ENCODE measurements at regions not wholly inside any gene's neighbourhood (a gene's known extent, or its start where the extent isn't known, plus 50 kb on each side); places are given as distances from the start of the nearest gene placed in this dataset.
"Not testable (repeated sequence)": the region's sequence is repeated elsewhere in the genome, so short reads cannot be mapped to it uniquely, and the experiment has no call there.

DNA sequence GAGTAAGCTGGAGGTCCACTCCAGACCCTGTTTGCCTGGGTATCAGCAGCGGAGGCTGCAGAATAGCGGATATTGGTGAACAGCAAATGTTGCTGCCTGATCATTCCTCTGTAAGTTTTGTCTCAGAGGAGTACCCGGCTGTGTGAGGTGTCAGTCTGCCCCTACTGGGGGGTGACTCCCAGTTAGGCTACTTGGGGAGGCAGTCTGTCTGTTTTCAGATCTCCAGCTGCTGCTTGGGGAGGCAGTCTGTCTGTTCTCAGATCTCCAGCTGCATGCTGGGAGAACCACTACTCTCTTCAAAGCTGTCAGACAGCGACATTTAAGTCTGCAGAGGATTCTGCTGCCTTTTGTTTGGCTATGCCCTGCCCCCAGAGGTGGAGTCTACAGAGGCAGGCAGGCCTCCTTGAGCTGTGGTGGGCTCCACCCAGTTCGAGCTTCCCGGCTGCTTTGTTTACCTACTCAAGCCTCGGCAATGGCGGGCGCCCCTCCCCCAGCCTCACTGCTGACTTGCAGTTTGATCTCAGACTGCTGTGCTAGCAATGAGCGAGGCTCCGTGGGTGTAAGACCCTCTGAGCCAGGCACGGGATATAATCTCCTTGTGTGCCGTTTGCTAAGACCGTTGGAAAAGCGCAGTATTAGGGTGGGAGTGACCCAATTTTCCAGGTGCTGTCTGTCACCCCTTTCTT, 266.6 kb upstream of the CELF4 start:
- not testable (repeated sequence) for DNase-seq (ENCODE audit: low spot score)

DNA sequence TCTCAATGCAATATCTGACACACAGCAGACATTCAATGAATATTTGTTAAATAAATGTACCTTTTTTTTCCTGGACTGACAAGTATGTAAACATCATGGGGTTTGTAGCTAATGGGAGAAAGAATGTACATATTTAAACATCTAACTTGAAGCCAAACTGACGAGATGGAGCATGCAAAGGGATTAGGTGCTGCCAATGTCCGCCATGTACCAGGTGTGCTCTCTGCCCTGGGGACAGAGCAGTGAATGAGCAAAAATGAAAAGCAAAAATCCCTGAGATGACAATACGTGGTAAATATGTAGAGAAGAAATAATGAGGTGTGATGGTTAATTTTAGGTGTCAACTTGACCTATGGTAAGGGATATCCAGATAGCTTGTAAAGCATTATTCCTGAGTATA, 247.4 kb upstream of the CELF4 start:
- no peak for DNase-seq (ENCODE audit: low spot score)

DNA sequence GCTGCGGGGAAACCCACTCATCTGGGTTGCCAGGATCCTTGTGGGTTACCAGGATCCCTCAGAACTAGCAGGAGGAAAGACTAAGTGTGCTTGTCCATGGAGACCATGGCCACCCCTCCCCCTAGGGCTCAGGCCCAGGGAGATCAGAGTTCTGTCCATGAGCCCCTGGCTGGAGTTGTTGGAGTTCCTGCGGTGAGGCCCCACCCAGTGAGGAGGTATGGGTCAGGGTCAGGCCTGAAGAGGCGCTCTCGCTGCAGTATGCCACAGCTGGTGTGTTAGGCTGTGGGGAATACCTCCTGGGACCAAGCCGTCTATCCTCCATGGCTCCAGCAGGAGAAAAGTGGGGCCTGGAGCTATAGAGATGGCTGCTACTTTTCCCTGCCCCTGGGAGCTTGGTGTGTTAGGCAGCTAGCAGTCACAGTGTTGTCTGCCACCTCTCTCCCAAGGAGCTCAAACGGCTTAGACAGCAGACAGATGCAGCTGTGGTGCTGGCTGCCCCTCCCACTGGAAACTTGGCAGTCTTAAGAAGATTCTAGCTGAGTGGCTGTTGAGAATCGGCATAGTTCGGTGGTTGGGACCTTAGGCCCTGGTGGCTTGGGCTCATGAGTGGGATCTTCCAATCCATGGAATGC, 240.3 kb upstream of the CELF4 start:
- no peak for DNase-seq (ENCODE audit: low spot score)

DNA sequence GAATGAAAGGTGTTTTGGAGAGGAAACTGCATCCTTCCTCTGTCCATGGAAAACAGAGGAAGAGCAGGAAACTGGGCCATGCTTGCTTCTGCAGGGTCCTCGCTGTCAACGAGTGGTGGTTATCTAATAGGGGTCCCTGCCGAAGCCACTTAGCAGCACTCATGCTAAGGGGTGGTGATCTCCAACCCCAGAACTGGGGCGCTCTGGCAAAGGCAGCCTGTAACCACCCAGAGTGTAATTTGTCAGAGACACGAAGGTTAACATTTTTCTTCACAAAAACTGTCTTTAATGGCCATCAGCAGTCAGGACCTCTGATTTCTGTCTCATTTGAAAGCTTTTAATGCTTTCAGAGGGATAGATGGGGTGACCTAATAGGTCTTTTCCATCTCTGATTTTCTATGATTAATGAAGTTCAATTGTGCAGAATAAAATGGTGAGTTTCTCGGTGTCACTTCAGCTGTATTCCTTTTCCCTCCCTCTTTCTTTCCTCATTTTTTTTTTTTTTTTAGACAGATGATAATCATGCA, 231.3 kb upstream of the CELF4 start:
- no peak for DNase-seq (ENCODE audit: low spot score)

DNA sequence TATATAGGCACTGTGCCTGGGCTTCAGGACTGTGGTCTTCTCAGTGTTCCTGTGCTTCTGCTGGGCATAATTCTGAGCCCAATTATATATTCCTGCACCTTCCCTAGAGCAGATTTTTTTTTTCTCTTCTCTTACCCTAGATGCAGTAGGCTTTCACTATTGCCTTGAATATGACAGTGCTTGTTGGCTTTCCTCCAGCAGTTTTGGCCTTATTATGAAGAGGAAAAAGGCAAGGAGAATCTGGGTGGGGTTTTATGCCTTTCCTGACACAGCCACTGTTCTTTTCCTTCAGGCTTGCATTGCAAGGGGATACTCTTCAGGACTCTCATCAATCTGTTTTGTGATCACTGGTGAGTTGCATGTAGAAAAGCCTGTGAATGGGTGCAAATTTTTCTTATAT, 221.9 kb upstream of the CELF4 start:
- DNase-seq (ENCODE audit: low spot score), result no peak

DNA sequence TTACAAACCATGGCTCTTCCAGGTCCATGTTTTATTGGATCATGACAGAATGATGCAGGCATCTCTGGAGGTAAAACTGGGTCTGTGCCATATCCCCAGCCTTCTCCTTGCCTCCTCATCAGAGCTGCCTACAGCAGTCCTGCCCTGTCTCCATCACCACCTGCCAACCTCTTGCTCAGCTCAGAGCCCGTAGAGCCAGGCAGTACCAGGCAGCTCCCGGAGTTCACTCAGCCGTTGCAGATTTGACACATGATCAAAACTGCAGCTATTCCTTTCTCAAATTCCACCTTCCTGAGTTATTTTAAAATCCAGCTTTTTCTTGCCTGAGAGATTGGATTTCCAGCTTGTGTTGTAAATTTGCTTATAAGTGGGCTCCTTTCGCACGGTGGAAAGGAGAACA, 218.2 kb upstream of the CELF4 start:
- no peak for DNase-seq (ENCODE audit: low spot score)

DNA sequence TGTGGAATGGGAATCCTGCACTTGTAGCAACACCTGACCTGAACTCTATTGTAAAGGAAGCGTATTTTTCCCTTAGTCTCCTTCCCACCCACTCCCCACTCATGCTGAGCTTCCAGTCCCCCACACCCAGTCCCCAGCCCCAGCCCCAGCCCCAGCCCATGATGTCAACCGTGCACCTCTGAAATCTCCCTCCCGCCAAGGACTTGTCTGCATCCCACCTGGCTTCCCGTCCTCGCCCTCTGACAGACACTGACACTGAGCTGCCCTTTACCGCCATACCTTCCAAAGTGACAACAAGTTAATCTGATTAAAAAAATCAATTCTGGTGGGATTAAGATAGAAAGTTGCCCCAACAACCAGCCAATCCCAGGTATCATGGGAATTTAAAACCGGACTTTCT, 213.6 kb upstream of the CELF4 start:
- no peak for DNase-seq (ENCODE audit: low spot score)

DNA sequence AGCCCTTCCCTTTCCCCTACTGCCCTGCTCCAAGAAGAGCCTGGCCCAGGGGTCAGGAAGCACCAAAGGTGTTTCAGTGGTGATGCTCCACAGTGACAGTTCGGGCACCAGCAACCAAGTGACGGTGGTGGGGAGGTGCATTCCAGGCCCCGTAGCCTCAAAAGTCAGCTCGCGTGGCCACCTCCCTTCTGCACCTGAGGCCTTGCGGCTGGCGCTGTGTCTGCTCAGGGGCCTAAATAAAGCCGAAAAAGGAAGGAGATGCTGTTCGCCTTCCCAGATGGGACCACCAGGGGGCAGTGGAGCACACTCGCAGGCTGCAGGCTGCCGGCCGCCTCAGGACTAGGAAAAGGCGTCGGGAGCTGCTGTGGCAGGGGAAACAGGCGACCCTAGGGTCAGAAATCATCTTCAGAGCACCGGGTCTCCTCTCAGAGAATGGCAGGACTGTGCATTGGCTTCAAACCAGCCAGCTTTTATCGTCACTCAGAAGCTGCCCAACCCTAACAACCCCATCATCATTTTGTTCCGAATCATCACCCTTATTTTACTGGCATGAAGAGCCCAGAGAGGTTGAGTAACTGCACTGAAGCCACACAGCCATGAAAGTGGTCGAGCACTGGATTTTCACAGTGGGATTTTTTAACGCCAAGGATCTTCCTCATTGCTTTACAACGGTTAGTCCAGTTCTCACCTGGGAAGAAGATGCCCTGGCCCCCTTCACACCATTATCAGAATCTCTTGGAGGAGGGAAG, 213.0 kb upstream of the CELF4 start:
- peak; percentile 22 for DNase-seq (ENCODE audit: low spot score)

DNA sequence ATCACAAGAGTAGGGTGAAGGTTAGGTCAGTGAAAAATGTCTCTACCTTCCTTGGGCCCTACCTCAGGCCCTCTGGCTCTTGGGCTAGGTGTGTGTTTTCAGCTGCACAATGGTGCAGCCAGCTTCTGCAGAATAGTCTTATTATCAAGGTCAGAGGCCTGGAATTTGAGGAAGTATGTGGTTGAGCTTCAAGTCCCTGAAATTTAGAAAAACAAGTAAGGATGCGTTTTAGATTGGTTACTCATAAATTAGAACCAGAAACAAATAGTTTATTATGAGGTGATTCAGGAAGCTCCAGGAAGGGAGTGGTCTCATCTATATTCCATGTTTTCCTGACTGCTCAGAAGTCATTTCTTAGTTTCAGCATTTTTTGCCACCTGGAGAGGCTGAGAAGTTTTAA, 204.2 kb upstream of the CELF4 start:
- no peak for DNase-seq (ENCODE audit: low spot score)

DNA sequence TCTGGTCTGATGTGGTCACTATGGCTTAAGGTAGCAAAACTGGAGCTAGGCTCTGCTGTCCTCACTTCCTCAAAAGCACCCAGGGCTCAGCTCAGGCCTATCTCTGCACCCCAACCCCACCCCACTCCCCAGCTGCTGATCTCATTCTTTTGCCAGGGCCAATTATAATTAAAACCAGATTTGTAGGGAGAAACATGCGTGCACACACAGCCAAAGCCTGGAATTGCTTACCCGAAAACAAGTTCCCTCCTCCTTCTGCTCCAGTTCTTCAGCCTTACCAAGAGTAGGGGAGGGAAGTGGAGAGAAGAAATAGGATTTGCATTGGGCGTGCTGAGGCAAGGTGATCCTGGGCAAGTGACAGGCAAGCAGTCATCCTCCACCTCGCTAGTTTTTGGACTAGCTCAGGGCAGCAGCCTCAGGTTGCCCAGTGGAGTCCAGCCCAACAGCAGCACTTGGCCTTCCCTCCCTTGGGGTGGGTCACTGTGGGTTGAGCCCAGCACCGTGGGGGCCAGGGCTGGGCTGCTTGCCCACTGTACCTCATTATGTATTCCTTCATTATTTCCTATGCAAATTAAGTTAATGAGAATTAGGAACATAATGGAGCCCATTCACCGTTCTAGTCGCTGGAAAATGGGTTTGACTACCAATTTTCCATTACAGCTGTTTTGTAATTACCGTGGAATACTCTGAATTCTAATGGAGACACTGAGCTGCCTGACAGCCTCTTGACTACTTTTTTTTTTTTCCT, 199.1 kb upstream of the CELF4 start:
- no peak for DNase-seq (ENCODE audit: low spot score)

DNA sequence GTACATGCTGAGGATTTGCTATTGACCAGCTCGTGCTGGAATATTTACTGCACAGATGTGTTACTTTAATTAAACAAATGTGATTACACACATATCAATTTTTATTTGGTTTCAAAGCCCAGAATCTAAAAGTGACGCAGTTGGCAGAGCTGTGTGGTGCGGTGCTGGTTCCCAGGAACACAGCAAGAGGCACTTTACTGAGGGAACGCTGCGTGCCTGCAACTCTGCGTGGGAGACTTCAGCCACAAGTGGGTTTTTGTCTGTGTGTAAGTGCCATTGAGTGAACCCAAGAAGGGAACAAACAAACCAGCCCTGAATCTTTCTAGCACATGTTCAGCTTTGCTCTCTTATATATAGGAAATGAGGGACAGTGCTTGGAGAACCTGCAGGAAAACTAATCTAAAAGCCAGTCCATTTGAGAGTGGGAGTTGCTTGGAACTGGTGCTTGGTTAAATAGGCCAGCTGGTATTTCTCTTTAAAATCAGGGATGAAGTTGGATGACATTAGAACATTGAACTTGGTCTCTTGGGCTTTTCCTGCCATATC, 196.6 kb upstream of the CELF4 start:
- no peak for DNase-seq (ENCODE audit: low spot score)

DNA sequence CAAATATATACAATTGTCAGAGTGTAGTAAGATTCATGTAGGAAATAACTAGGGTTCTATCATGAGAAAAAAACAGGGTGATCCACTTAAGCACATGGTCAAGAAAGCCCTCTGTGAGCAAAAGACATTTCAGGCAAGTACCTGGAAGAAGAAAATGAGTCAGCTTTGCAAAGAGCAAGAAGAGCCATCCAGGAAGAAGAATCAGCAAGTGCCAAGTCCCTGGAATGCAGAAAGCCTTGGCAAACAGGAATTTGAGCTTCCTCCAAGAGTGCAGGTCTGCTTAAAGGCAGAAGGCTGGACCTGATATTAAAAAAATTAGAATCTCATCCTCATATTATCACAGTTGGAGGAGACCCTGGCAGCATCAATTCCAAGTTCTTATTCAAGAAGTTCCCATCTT, 188.5 kb upstream of the CELF4 start:
- no peak for DNase-seq (ENCODE audit: low spot score)

DNA sequence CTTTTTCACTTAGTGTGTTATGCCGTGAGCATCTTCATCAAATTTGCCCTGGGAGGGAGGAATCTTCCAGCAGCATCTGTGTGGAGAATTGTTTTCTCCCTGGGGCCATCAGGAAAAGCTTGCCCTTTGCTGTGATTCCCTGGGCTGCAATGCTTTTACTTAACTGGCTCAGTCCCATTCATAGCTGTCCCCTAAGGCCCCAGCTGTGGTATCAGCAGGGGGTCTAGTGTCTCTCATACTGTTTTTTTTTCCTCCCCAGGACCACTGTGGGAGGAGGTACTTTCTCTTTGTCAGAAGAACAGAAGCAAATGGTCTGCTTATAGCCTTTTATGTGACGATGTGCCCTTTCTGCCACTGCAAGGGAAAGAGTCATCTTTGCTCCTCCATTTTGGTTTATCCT, 176.8 kb upstream of the CELF4 start:
- no peak for DNase-seq (ENCODE audit: low spot score)

DNA sequence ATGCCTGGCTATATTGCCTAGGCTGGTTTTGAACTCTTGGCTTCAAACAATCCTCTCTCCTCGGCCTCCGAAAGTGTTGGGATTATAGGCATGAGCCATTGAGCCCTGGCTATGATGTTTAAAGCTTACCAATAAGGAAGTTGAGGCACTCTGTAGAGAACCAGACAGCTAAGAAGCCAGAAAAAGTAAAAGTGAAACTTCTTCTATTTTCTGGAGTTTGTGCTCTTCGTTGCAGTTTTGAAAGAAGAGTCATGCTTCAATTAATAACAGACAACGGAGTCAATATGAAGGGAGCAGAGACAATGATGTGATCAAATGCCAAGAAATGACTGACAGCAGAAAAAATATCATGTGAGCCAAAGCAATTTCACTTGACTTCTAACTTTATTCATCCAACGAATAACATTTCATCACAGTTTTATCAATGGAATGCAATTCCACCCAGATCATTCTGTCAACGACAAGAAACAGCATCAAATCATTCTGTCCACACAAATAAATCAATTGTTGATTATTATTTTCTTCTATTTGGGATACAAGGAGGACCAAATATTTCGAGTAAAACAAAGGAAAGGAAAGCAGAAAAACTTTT, 175.5 kb upstream of the CELF4 start:
- DNase-seq (ENCODE audit: low spot score), result no peak

DNA sequence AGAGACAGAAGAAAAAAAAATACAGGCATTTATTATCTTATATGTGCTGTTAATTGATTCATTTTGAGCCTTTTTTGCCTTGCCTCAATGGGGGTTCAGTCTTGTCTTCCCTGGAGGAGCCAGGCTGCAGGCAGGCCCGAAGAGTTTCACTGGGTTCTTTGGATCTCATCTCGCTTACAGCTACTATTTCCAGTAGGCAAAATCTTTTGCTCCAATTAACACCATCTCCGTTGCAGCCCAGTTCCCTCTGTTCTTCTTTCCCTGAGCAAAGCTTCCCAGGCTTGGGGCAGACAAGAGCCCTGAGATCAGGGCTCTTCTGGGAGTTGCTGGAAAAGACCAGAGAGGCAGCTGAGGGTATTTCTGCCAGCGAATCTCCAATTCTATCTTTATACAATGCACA, 168.8 kb upstream of the CELF4 start:
- DNase-seq (ENCODE audit: low spot score), result no peak

DNA sequence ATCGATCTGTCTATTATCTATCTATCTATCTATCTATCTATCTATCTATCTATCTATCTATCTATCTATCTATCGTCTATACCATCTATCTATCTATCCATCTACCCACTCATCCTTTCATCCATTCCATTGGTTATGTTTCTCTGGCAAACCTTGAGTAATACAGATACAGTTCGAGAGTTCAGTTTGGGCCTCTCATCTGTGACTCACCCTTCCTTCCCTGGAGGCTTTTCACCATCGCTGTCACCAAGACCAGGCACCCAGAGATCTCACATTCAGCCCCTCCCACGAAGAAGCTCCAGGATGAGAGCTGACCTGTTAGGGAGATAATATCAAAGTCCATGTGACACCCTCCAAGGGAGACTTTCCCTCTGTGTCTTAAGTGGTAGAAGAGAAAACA, 164.1 kb upstream of the CELF4 start:
- no peak for DNase-seq (ENCODE audit: low spot score)

DNA sequence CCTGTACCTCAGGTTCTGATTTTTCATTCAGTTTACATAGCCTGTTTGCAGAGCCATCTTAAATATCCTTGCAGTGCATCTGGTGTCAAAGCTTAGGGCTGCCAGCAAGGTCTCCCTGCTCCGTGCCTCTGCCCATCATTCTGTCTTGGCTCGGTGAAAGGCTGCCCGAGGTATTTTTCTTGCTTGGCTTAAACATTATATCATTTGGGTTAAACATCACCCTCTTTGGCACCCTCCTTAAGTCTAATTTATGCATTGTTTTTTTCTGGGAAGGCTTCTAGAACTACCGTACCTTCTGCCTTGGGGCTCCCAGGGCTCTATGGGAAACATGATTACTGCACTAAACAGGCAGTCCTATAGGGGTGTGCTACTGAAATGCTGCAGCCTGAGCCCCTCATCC, 158.6 kb upstream of the CELF4 start:
- no peak for DNase-seq (ENCODE audit: low spot score)

DNA sequence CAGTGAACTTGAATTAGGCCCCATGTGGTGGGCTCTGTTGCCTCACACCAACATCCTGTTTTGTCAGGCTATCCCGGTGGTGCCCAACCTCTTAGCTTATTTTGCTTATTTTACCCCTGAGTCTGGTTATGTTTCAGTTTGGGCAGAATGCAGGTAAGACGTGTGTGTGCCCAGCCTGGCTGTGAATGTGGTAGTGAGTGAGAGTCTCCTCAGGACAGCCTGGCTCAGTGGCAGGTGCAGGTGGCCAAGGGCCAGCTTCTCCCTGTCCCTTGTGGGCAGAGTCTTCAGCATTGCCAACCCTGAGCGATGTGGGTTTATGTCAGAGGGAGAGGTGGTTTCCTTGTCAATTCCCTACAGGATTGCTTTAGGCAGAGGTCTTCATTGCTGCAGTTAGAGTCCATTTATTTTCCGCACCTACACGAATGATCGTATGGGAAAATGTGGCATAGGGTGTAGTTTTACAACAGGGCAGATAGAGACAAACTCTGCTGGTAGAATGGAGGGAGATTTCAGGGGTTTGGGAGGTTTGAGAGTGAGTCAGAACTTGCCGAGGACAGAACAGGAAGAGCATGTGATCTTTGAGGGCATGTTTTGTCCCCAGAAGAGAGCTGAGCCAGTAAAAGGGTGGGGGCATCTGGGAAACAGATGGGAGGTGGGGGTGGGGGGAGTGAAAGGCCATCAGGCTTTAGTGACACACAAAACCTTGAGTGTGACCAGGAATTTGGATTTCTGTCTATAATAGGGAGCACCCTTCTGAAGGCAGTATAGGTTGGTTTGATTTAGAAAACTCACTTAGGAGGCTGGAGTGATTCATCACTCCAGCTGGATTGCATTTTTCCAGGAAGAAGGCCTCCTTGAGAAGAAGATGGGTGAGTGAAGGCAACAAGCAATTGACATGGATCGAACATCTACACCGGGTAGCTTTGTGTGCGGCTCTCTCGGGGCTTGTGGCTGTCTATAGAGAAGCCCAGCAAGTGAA, 156.2 kb upstream of the CELF4 start:
- no peak for DNase-seq (ENCODE audit: low spot score)

DNA sequence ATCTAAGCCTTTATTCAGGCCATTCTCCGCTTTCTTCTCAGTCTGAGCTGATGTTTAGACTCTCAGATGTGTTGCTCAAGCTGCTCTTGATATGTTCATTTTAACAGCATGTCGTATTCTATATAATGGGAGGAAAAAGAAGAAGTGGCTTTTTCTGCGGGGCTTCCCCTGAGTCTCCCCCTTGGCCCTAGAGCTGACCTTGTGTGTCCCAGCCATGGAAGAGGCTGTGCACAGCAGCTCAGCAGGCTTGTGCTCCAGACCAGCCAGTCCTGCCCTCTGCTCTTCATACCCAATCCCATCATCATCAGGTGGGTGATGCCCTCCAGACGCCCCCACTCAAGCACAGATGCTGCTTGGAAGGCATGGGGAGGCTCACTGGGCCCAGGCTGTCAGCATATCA, 155.1 kb upstream of the CELF4 start:
- DNase-seq (ENCODE audit: low spot score), result no peak

DNA sequence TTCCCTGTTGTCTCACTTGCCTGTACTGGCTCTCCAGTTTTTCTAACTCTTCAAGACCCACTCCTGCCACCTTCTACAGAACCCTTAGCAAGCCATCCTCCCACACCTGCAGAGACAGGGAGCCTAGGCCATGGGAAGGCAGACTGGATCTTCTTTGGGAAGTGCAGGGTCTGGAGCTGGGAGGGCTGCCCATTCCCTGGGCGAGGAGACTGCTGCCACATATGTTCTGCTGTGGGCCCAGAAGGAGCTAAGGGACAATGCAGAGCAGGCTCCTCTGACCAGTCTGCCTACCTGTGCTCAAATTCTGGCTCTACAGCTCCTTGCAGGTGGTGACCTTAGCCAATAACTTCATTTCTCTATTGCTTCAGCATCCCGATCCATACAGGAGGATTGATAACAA, 152.1 kb upstream of the CELF4 start:
- DNase-seq (ENCODE audit: low spot score), result no peak

DNA sequence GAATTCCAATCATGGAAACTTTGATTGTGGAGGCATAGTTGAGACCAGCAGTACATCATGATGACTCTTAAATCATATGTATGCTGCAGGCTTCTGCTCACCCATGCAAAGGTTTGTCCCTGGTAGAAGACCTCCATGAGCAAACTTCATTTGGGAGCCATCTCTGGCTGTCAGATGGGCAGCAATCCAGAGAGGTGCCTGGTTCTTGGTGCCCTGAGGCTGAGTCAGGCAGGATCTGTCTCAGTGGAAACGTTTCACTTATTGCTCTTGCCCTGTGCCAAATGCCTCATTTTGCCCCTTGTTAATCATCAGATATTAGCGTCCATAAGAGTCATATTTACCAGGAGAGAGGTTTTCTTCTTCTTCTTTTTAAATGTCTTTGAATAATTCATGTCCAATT, 151.5 kb upstream of the CELF4 start:
- no peak for DNase-seq (ENCODE audit: low spot score)

All from HuH-7.5 (cell line).